OCI-LY1 (cell line): ENCODE measurements at regions not wholly inside any gene's neighbourhood (a gene's known extent, or its start where the extent isn't known, plus 50 kb on each side); places are given as distances from the start of the nearest gene placed in this dataset.

Experiments
- H2AFZ ChIP-seq: fragments of 200-600 bp; sonication (generic), shearing (Covaris generic); 2 replicates; pipeline ENCODE4 v1.6.0; 2014; ENCODE audit warnings: antibody characterized with exemption, mild to moderate bottlenecking, low read length
- H3F3A ChIP-seq: fragments of 200-600 bp; sonication (generic), shearing (Covaris generic); 2 replicates; pipeline ENCODE4 v1.6.0; 2014; ENCODE audit warnings: mild to moderate bottlenecking, antibody characterized with exemption, low read length, moderate library complexity; ENCODE audit not compliant: insufficient read depth
- H3K27ac ChIP-seq: fragments of 200-600 bp; sonication (generic); 2 replicates; pipeline ENCODE4 v1.5.1; 2014; ENCODE audit warnings: low read length, mixed run types, mild to moderate bottlenecking, low read depth; ENCODE audit not compliant: poor library complexity, severe bottlenecking
- H3K27me3 ChIP-seq: fragments of 200-600 bp; sonication (generic); 2 replicates; pipeline ENCODE4 v1.6.0; 2014; ENCODE audit warnings: antibody characterized with exemption, mild to moderate bottlenecking, low read length, moderate library complexity; ENCODE audit not compliant: insufficient read depth
- H3K36me3 ChIP-seq: fragments of 200-600 bp; sonication (generic); 2 replicates; pipeline ENCODE4 v1.6.1; 2014; ENCODE audit warnings: mild to moderate bottlenecking, antibody characterized with exemption, low read length, moderate library complexity, mixed read lengths; ENCODE audit not compliant: insufficient read depth
- H3K4me1 ChIP-seq: fragments of 200-600 bp; sonication (generic); 2 replicates; pipeline ENCODE4 v1.5.1; 2014; ENCODE audit warnings: mild to moderate bottlenecking, low read length, moderate library complexity; ENCODE audit not compliant: insufficient read depth, severe bottlenecking
- H3K4me2 ChIP-seq: fragments of 200-600 bp; sonication (generic), shearing (Covaris generic); 2 replicates; pipeline ENCODE4 v1.6.1; 2014; ENCODE audit warnings: low read length
- H3K4me3 ChIP-seq: fragments of 200-600 bp; sonication (generic); 2 replicates; pipeline ENCODE4 v1.5.1; 2014; ENCODE audit warnings: low read length, low read depth, mild to moderate bottlenecking, mixed read lengths; ENCODE audit not compliant: poor library complexity, severe bottlenecking
- H3K79me2 ChIP-seq: fragments of 200-600 bp; shearing (Covaris generic); 2 replicates; pipeline ENCODE4 v1.6.1; 2016; ENCODE audit warnings: mixed run types, low read length, mixed read lengths; ENCODE audit not compliant: insufficient read depth
- H3K9ac ChIP-seq: fragments of 200-600 bp; sonication (generic), shearing (Covaris generic); 2 replicates; pipeline ENCODE4 v1.6.1; 2014; ENCODE audit warnings: mild to moderate bottlenecking, low read length, mixed read lengths
- H3K9me2 ChIP-seq: fragments of 200-600 bp; sonication (generic), shearing (Covaris generic); 2 replicates; pipeline ENCODE4 v1.6.1; 2014; ENCODE audit warnings: low read depth, mild to moderate bottlenecking, low read length, mixed read lengths
- H3K9me3 ChIP-seq: fragments of 200-600 bp; shearing (Covaris generic); 2 replicates; pipeline ENCODE4 v1.6.1; 2014; ENCODE audit warnings: low read length, mixed read lengths
- H4K20me1 ChIP-seq: fragments of 200-600 bp; sonication (generic), shearing (Covaris generic); 2 replicates; pipeline ENCODE4 v1.6.0; 2016; ENCODE audit warnings: mild to moderate bottlenecking, low read length; ENCODE audit not compliant: insufficient read depth
- CTCF ChIP-seq: fragments of 200-600 bp; sonication (generic), shearing (Covaris generic); IDR thresholded peaks from 2 replicates; pipeline ENCODE4 v1.5.1; 2017; ENCODE audit warnings: mild to moderate bottlenecking, antibody characterized with exemption, low read length, moderate library complexity, mixed read lengths
- EZH2 ChIP-seq: fragments of 200-600 bp; sonication (generic), shearing (Covaris generic); IDR thresholded peaks from 2 replicates; pipeline ENCODE4 v1.8.0; 2017; ENCODE audit warnings: borderline replicate concordance, mixed run types, mild to moderate bottlenecking, antibody characterized with exemption, low read length, moderate library complexity, mixed read lengths

- no peaks in the 10 kb centered on the region for H3K4me1 ChIP-seq
- H3K9me2 ChIP-seq, result no peaks in the 10 kb centered on the region
- no peaks in the 10 kb centered on the region for H3K36me3 ChIP-seq
- H2AFZ ChIP-seq, result no peak overlapping the region
- H3K4me3 ChIP-seq, result no peak overlapping the region
- no peak overlapping the region for H3K9ac ChIP-seq
- no peaks in the 10 kb centered on the region for H3K27me3 ChIP-seq
- no peak overlapping the region for H3K4me2 ChIP-seq
- H4K20me1 ChIP-seq, result no peaks in the 10 kb centered on the region
- no peaks in the 10 kb centered on the region for H3F3A ChIP-seq
- H3K79me2 ChIP-seq, result no peaks in the 10 kb centered on the region
- TF ChIP-seq CTCF (no peak), EZH2 (no peak)
- no peak overlapping the region for H3K27ac ChIP-seq
- H3K9me3 ChIP-seq, result no peaks in the 10 kb centered on the region
These were observed 411.7 kb downstream of the GALC start for GRCh38 chr14:87581298-87581697.

- Histone ChIP-seq H3K79me2 (no peaks in the 10 kb centered on the region), H3K9me3 (no peaks in the 10 kb centered on the region), H3K9ac (no peak overlapping the region), H3F3A (no peaks in the 10 kb centered on the region), H3K4me1 (no peaks in the 10 kb centered on the region), H4K20me1 (no peaks in the 10 kb centered on the region), H3K27ac (no peak overlapping the region), H3K9me2 (no peaks in the 10 kb centered on the region), H3K4me2 (no peak overlapping the region), H2AFZ (no peak overlapping the region), H3K4me3 (no peak overlapping the region), H3K27me3 (no peaks in the 10 kb centered on the region), H3K36me3 (no peaks in the 10 kb centered on the region)
- no peak for TF ChIP-seq EZH2
- no peak for TF ChIP-seq CTCF
These were observed 413.9 kb downstream of the GALC start for GRCh38 chr14:87579036-87579435.

GRCh38 chr14:87575378-87575777 lies 417.6 kb downstream of the GALC start:
- Histone ChIP-seq H3K4me1 (no peaks in the 10 kb centered on the region), H3K27ac (no peak overlapping the region), H3K36me3 (no peaks in the 10 kb centered on the region), H3K4me2 (no peak overlapping the region), H3K9ac (no peak overlapping the region), H2AFZ (no peak overlapping the region), H3K4me3 (no peak overlapping the region), H3K27me3 (no peaks in the 10 kb centered on the region), H3K9me3 (no peaks in the 10 kb centered on the region), H3K9me2 (no peaks in the 10 kb centered on the region), H3F3A (no peaks in the 10 kb centered on the region), H4K20me1 (no peaks in the 10 kb centered on the region), H3K79me2 (no peaks in the 10 kb centered on the region)
- TF ChIP-seq EZH2 (no peak), CTCF (no peak)
